Effector CD4-positive, alpha-beta T cell (primary cell): ENCODE measurements at regions not wholly inside any gene's neighbourhood (a gene's known extent, or its start where the extent isn't known, plus 50 kb on each side); places are given as distances from the start of the nearest gene placed in this dataset.

Source experiments
- DNase-seq: peaks from one replicate; pipeline ENCODE4 v3.0.0-alpha.2; 2020

- DNase-seq = no peak
Observed at GRCh38 chr2:12300019-12300602, 416.6 kb upstream of the TRIB2 start.

GRCh38 chr2:12300927-12301326 is 415.8 kb upstream of the TRIB2 start:
- no peak for DNase-seq

DNA sequence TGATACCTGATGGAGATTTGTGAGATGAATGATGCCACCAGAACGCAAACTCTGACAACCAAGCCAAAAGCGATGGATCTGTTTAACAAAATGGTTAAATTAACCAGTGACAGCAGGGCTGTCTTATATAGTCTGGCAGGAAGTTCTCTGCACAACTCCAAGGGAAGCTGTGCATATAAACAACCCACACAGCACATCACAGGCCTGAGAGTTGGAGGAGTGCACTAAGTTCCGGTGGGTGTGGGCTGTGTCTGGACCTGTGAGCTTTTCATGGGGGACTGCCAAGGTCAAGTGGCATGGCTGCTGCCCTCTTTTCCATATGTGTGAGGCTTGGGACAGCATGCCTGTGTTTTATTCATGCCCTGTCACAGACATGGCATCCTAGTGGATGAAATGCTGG is 414.6 kb upstream of the TRIB2 start:
- no peak for DNase-seq

GRCh38 chr2:12302691-12303090 is 414.0 kb upstream of the TRIB2 start:
- no peak for DNase-seq

DNA sequence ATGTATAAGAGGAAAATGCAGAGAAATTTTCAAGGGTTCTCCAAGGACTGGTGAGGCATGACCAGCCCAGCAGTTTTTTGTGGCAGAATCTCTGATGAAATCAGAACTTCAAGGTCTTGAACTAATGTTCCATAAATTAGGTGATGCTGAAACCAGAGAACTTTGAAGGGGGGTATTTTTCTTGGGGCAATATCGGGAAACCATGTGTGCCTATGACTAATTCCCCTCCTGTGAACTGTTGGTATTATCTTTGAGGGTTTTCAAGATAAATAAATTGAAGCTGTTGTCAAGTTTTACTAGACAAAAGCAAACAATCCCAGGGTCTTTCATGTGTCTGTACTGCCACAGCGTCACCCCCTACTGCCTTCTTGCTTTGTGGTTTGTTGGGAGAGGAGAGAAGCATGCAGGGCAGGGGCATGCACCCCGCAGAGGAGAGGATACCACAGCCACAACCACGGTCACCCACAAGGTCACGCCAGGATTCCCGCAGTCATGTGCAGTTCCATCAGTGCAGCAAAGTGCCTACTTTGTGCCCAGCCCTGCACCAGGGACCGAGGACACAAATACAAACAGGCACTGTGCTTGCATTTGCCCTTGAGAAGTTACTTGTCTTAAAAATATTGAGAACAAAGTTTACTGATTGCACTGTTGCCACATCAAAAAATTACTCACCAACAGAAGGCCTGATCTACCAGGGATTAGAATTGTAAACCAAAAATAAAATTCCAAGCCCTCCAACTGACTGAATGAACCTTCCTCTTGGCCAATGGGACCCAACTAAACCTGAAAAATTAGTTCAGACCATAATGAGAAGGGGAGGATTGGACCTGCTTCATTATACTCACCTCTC is 413.3 kb upstream of the TRIB2 start:
- no peak for DNase-seq

GRCh38 chr2:12304564-12305171 is 412.1 kb upstream of the TRIB2 start:
- DNase-seq = no peak

DNA sequence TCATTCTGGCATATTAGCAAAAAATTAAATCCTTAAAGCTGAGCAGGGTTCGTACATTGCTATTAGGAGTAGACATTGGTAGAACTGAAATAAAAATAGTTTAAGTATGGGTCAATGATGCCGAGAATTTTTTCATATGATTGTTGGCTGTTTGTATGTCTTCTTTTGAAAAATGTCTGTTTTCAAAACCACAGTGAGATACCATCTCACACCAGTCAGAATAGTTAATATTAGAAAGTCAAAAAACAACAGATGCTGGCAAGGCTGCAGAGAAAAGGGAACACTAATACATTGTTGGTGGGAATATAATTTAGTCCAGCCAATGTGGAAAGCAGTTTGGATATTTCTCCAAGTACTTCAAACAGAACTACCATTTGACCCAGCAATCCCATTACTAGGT is 410.8 kb upstream of the TRIB2 start:
- DNase-seq = no peak

DNA sequence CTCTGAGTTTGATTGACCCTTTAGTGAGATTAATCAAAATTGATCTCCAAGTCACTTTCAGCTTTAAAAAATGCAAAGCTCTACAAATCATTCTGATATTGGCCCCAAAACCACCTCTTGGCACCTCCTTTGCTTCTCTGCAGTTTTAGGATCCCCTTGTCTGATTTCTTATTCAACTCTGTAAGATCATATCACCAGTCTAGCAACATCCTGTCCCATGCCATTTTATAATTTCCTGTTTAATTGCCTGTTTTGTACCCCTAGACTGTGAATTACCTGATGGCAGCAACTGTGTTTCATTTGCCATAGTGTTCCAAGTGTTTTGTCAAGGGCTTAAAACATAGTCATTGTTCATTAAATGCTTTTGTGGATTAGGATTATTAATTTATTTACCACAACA is 406.3 kb upstream of the TRIB2 start:
- no peak for DNase-seq

GRCh38 chr2:12313445-12314126 is 403.1 kb upstream of the TRIB2 start:
- no peak for DNase-seq

DNA sequence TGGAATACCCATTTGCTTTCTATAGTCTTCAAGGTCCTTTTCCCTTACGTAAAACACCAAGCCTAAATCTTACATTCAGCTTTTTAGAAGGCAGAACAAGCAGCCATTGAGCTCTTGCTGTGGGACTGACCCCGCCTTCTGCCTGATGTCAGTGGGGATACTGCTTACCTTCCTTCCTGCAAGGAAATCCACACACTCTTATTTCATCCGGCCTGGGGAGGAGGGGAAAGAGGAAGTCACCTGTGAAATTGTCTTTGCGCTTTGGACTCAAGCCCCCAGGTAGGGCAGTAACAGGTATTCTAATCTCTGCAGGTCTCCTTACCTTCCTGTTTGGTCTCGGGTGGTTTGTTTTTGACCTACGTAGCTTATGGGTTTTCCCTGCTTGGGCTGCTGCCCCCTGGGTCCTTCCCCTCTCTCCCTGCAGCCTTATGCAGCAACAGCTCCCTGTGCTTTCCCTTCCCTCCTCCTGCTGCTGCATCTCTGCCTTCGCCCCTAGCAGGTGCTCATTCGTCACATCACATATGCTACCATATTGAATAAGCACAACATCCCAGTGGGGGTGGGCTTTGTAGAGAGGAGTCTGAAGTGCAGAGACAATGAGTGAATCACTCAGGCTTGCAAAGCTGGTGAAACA is 402.5 kb upstream of the TRIB2 start:
- no peak for DNase-seq

GRCh38 chr2:12315224-12315623 is 401.5 kb upstream of the TRIB2 start:
- DNase-seq = no peak

DNA sequence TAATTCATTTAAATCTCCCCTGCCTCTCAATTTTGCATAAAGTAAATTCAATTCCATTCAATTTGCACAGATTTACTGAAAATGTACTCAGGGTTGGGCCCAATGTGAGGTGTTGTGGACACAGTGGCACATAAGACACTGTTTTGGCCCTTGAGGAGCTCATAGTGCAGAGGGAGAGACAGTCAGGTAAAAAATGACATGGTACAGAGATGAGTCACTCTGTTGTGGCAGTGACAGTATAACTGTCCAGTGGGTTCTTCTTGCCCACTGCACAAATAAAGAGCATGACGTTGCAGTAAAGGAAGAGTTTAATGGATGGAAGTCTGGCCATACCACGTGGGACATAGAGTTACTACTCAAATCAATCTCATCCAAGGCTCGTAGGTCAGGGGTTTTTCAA is 400.3 kb upstream of the TRIB2 start:
- DNase-seq = no peak

GRCh38 chr2:12317286-12317685 is 399.4 kb upstream of the TRIB2 start:
- no peak for DNase-seq

DNA sequence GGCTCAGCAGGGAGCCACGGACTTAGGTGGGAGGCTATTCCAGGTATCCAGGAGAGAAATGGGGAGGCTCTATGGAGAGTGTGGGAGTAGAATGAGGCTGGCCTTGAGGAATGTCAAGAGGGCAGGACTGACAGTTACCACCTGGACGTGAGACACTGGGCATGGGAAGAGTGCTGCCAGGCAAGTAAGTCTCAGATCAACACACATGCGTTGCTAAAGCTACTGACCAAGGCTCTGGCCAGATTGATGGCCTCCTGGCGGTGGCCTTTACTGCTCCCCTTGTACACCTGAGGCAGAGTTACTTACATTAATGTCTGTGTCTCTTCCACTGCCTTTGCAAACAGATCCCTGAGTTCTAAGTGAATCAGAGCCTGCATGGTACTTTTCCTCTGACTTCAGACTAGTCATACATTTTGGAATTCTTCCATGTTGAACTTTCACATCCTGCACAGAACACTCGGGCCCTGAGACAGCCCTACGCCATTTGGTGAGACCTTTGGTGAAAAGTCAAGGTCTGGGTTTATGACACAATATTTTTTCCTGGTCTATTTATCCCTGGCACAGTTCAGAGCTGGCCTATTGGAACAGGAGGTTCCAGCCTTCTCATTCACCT is 398.8 kb upstream of the TRIB2 start:
- DNase-seq = no peak

DNA sequence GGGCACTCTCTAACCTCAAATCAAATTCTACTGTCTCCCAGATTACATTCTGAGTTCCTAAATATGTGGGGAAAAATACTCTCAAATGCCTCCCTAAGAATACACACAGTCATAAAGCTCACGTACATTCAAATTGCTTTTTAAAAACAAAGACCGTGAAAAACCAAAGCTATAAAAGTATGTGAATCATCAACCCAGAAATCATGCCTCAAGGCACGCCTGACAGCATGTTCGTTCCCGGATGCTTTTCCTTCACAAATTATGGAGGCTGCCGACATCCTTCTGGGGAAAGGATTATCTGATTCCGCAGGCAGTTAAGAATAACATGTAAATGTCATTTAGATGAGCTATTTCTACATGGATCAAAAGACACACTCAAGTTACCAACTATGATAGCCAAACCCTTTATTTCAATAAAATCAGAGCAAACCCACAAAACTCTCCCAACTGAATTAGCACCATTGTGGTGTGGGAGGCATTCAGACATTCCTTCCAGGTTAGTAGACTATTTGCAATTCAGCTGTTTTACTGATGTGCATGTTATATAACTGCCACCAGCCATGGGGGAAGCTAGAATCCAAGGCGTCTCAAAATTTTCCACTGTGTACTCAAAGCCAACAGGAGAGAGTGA is 398.2 kb upstream of the TRIB2 start:
- DNase-seq = no peak

GRCh38 chr2:12320027-12320734 is 396.6 kb upstream of the TRIB2 start:
- no peak for DNase-seq

- DNase-seq = no peak
Observed at GRCh38 chr2:12320991-12321641, 395.6 kb upstream of the TRIB2 start.

DNA sequence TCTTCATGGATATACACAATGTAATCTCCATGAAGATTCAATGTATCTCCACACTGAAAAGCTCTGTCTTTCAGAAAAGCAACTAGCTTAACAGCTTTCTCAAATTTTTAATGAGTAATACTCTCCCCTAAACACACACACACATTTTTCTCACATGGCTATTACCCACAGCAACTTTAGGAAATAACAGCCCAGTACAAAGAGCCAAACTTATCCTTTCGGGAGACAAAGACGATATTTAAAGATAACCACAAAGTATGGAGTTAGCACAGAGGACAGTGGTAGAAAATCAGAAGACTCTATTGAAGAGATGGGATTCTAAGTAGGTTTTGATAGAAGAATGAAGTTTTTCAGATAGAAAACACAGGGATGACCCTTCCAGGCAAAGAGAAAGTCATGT is 394.9 kb upstream of the TRIB2 start:
- DNase-seq = no peak

DNA sequence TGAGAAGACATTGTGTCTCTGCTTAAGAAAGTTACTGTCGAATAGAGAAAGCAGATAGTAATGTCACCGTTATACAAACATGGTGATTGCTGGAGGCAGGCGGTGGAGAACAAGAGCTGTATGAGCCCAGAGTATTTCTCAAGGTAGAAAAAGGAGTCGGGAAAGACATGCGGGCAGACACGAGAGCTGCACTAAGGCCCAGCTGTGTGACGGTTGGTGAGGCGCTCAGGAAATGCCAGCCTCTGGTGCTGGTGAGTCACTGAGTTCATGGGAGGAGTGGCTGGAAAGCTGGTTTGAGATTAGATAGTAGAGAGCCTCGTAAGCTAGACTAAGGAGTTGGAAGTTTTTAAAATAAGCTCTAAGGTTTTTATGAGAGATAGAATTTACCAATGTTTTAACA is 390.9 kb upstream of the TRIB2 start:
- DNase-seq = no peak

GRCh38 chr2:12326449-12327190 is 390.1 kb upstream of the TRIB2 start:
- DNase-seq = no peak
